PC-9 (cell line): ENCODE measurements at regions not wholly inside any gene's neighbourhood (a gene's known extent, or its start where the extent isn't known, plus 50 kb on each side); places are given as distances from the start of the nearest gene placed in this dataset.

Experiments
- BruUV-seq: library from RNA; stranded (reverse); fragments of 400-500 nt; replicated peaks from 2 replicates; lab custom pipeline; 2021; lab: Mats Ljungman, UMichigan
- CTCF ChIA-PET: fragments of 300-600 bp; sonication (Branson Sonifier 250); formaldehyde crosslinking; loops from one replicate; lab custom pipeline; 2022; ENCODE audit warnings: antibody characterized with exemption; lab: Charles Lee
- POLR2A ChIA-PET: fragments of 300-600 bp; sonication (Branson Sonifier 250); formaldehyde crosslinking; loops from one replicate; lab custom pipeline; 2022; ENCODE audit warnings: antibody characterized with exemption; ENCODE audit not compliant: unreplicated experiment; lab: Charles Lee
- DNase-seq, 2 experiments: peaks; one replicate each; pipeline versions ENCODE4 v3.0.0 to v3.0.0-alpha.2; 2015 to 2022; ENCODE audit warnings: mixed read lengths in 1 of 2
- H2AFZ ChIP-seq: fragments of 200-600 bp; sonication (generic); 2 replicates; pipeline ENCODE4 v1.8.1; 2017; ENCODE audit warnings: antibody characterized with exemption
- H3F3A ChIP-seq: fragments of 200-600 bp; sonication (generic); 2 replicates; pipeline ENCODE4 v1.8.1; 2017; ENCODE audit warnings: antibody characterized with exemption, mild to moderate bottlenecking, low read depth; ENCODE audit not compliant: insufficient read depth
- H3K27ac ChIP-seq: fragments of 200-600 bp; sonication (generic); 2 replicates; pipeline ENCODE4 v1.6.1; 2016; ENCODE audit warnings: mixed run types
- H3K27me3 ChIP-seq: fragments of 200-600 bp; sonication (generic); 2 replicates; pipeline ENCODE4 v1.6.1; 2016; ENCODE audit warnings: low read depth, mixed run types; ENCODE audit not compliant: insufficient read depth
- H3K36me3 ChIP-seq: fragments of 200-600 bp; sonication (generic); 2 replicates; pipeline ENCODE4 v1.6.1; 2016; ENCODE audit warnings: low read depth, mixed run types
- H3K4me1 ChIP-seq: fragments of 200-600 bp; sonication (generic); replicated peaks from 2 replicates; pipeline ENCODE4 v1.6.1; 2016; ENCODE audit warnings: mixed run types; ENCODE audit not compliant: insufficient read depth
- H3K4me2 ChIP-seq: fragments of 200-600 bp; sonication (generic); 2 replicates; pipeline ENCODE4 v1.6.1; 2017; ENCODE audit warnings: mixed run types
- H3K4me3 ChIP-seq: fragments of 200-600 bp; sonication (generic); 2 replicates; pipeline ENCODE4 v1.6.1; 2016; ENCODE audit warnings: mixed run types
- H3K79me2 ChIP-seq: fragments of 200-600 bp; sonication (generic); 2 replicates; pipeline ENCODE4 v1.6.1; 2017; ENCODE audit warnings: low read depth, mixed run types
- H3K9me2 ChIP-seq: fragments of 200-600 bp; sonication (generic); 2 replicates; pipeline ENCODE4 v1.8.1; 2017; ENCODE audit warnings: mild to moderate bottlenecking; ENCODE audit not compliant: insufficient read depth
- H3K9me3 ChIP-seq: fragments of 200-600 bp; sonication (generic); 2 replicates; pipeline ENCODE4 v1.8.1; 2016; ENCODE audit warnings: low read depth; ENCODE audit not compliant: insufficient read depth
- H4K20me1 ChIP-seq: fragments of 200-600 bp; sonication (generic); 2 replicates; pipeline ENCODE4 v1.8.1; 2017; ENCODE audit not compliant: insufficient read depth
- CTCF ChIP-seq: fragments of 200-600 bp; sonication (generic); conservative IDR thresholded peaks from 2 replicates; pipeline ENCODE4 v1.6.1; 2017; ENCODE audit warnings: mixed run types, antibody characterized with exemption, mild to moderate bottlenecking, moderate library complexity
- EZH2 ChIP-seq: fragments of 200-600 bp; sonication (generic); IDR thresholded peaks from 2 replicates; pipeline ENCODE4 v1.8.0; 2017; ENCODE audit warnings: antibody characterized with exemption, low read depth
- intact Hi-C: fragments of 100-400 bp; cut with micrococcal nuclease; formaldehyde crosslinking; loops from one replicate; pipeline ENCODE4 v1.10.0; 2022; ENCODE audit not compliant: unreplicated experiment

DNA sequence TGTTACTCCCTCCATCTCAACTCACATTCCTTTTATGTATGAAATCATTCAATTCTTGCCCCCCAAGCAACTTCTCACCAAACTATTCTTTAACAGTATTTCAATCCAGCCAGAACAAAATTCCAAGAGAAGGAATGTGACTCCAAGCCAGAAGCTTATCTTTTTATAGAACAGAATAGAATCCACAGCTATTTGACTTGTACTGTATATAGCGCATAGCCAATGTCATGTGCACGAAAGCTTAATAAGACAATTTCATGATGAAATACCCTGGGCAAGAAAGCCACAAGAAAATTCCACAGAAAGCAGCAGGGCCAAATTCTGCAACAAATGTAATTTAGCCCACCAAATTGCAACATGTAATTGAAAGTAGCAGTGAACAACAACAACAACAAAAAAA is 127.6 kb upstream of the UBE2E2 start:
- Histone ChIP-seq H3K4me1 (peaks cover 10% of the 10 kb centered on the region), H3K79me2 (no peaks in the 10 kb centered on the region), H3K4me2 (no peak overlapping the region), H3F3A (no peaks in the 10 kb centered on the region; the same call in 1 of the 2 replicates), H3K9me3 (no peaks in the 10 kb centered on the region), H3K27ac (no peak overlapping the region), H4K20me1 (no peaks in the 10 kb centered on the region), H3K27me3 (0 out of 2 replicates have a peak, but pooled peaks cover 13% of the 10 kb centered on the region), H3K36me3 (no peaks in the 10 kb centered on the region), H3K9me2 (no peaks in the 10 kb centered on the region), H3K4me3 (no peak overlapping the region), H2AFZ (no peak overlapping the region)
- BruUV-seq, result no TSS peak
- DNase-seq, result no peak
- intact Hi-C loops, result no loop called here
- CTCF ChIA-PET, result no interaction called here
- POLR2A ChIA-PET, result no interaction called here
- TF ChIP-seq CTCF (no peak), EZH2 (no peak)

GRCh38 chr3:23076437-23076836 is 126.7 kb upstream of the UBE2E2 start:
- ChIA-PET CTCF (no interaction called here), POLR2A (interaction anchor here (0.7 kb wide), 1 partner anchor 153 kb away, joined by 3 read pairs; no protein-coding TSS in a partner anchor)
- Histone ChIP-seq H3K36me3 (no peaks in the 10 kb centered on the region), H3K9me2 (no peaks in the 10 kb centered on the region), H3K79me2 (no peaks in the 10 kb centered on the region), H4K20me1 (no peaks in the 10 kb centered on the region), H3K4me2 (no peak overlapping the region), H2AFZ (no peak overlapping the region), H3K4me3 (no peak overlapping the region), H3K4me1 (peaks cover 11% of the 10 kb centered on the region), H3K9me3 (no peaks in the 10 kb centered on the region), H3K27me3 (0 out of 2 replicates have a peak, but pooled peaks cover 9% of the 10 kb centered on the region), H3F3A (no peaks in the 10 kb centered on the region; the same call in 1 of the 2 replicates), H3K27ac (no peak overlapping the region)
- no TSS peak for BruUV-seq
- intact Hi-C loops, result no loop called here
- no peak for TF ChIP-seq EZH2
- no peak for TF ChIP-seq CTCF
- DNase-seq, result no peak

- no peak overlapping the region for H3K4me3 ChIP-seq
- CTCF ChIA-PET, result no interaction called here
- H3F3A ChIP-seq, result no peaks in the 10 kb centered on the region; the same call in 1 of the 2 replicates
- DNase-seq, result no peak
- H3K4me2 ChIP-seq, result no peak overlapping the region
- H3K79me2 ChIP-seq, result no peaks in the 10 kb centered on the region
- no peaks in the 10 kb centered on the region for H4K20me1 ChIP-seq
- intact Hi-C loops, result no loop called here
- H3K9me2 ChIP-seq, result no peaks in the 10 kb centered on the region
- 0 out of 2 replicates have a peak, but pooled peaks cover 4% of the 10 kb centered on the region for H3K27me3 ChIP-seq
- H3K4me1 ChIP-seq, result peaks cover 11% of the 10 kb centered on the region
- H2AFZ ChIP-seq, result no peak overlapping the region
- TF ChIP-seq CTCF (no peak), EZH2 (no peak)
- H3K9me3 ChIP-seq, result no peaks in the 10 kb centered on the region
- no peaks in the 10 kb centered on the region for H3K36me3 ChIP-seq
- no peak overlapping the region for H3K27ac ChIP-seq
- POLR2A ChIA-PET, result interaction anchor here (0.7 kb wide), 1 partner anchor 152 kb away, joined by 3 read pairs; no protein-coding TSS in a partner anchor
- BruUV-seq, result no TSS peak
These were observed 126.0 kb upstream of the UBE2E2 start for GRCh38 chr3:23077126-23077525.
